Neural crest cell (in vitro differentiated cells): ENCODE measurements at regions not wholly inside any gene's neighbourhood (a gene's known extent, or its start where the extent isn't known, plus 50 kb on each side); places are given as distances from the start of the nearest gene placed in this dataset.

Experiments used
- DNase-seq: peaks from one replicate; pipeline ENCODE4 v3.0.0; 2021; ENCODE audit warnings: low read depth, mixed read lengths, low spot score
- H3K27ac Mint-ChIP-seq: one replicate; pipeline ENCODE4 v1.8.0; 2021; ENCODE audit warnings: mild to moderate bottlenecking, mixed read lengths; ENCODE audit not compliant: unreplicated experiment
- H3K27me3 Mint-ChIP-seq: 2 replicates; pipeline ENCODE4 v1.8.0; 2021; ENCODE audit warnings: low read depth, mild to moderate bottlenecking, mixed read lengths
- H3K36me3 Mint-ChIP-seq: 2 replicates; pipeline ENCODE4 v1.8.0; 2021; ENCODE audit warnings: low read depth, mild to moderate bottlenecking, mixed read lengths
- H3K4me1 Mint-ChIP-seq: 2 replicates; pipeline ENCODE4 v1.8.0; 2021; ENCODE audit warnings: mixed read lengths
- H3K4me3 Mint-ChIP-seq: one replicate; pipeline ENCODE4 v1.8.0; 2021; ENCODE audit warnings: mild to moderate bottlenecking, mixed read lengths
- H3K9me3 Mint-ChIP-seq: 2 replicates; pipeline ENCODE4 v1.8.0; 2021; ENCODE audit warnings: mixed read lengths
- CTCF ChIP-seq: fragments of 200-600 bp; sonication (generic); conservative IDR thresholded peaks from 2 replicates; pipeline ENCODE4 v1.5.0; 2021; ENCODE audit warnings: antibody characterized with exemption, mild to moderate bottlenecking

- DNase-seq = no peak
- H3K4me1 Mint-ChIP-seq = no peaks in the 10 kb centered on the region
- no peaks in the 10 kb centered on the region for H3K36me3 Mint-ChIP-seq
- no peak overlapping the region for H3K27ac Mint-ChIP-seq
- H3K9me3 Mint-ChIP-seq = no peaks in the 10 kb centered on the region
- peaks cover 75% of the 10 kb centered on the region for H3K27me3 Mint-ChIP-seq
- TF ChIP-seq CTCF = no peak
- H3K4me3 Mint-ChIP-seq = no peak overlapping the region
Measured at GRCh38 chr20:43241057-43241702, 51.5 kb upstream of the PTPRT start.
